GM19438 (cell line): ENCODE measurements at regions not wholly inside any gene's neighbourhood (a gene's known extent, or its start where the extent isn't known, plus 50 kb on each side); places are given as distances from the start of the nearest gene placed in this dataset.

ENCODE experiments used
- ATAC-seq: cut with Tn5 transposase; IDR thresholded peaks from one replicate; pipeline ENCODE4 v1.9.1; 2021; ENCODE audit warnings: low read depth; ENCODE audit not compliant: unreplicated experiment

DNA sequence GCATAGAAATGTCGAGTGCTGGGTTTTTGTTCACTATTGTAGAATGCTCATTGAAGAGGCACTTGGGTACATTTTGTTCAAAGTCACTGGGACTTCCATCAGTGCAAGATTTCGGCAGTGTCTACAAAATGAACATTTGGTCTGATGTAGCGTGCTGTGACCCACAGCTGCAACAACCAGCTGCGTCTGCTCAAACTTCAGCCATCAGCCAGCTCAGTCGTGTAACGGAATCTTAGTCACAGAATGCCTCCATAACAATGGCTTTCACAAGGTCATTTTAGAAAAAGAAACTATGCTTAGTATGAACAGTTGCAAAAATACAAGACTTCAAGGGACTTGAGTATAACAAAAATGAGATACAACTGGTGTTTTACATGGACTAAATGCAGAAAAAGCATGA lies 828.1 kb upstream of the GRAMD2B start:
- ATAC-seq, result no peak

DNA sequence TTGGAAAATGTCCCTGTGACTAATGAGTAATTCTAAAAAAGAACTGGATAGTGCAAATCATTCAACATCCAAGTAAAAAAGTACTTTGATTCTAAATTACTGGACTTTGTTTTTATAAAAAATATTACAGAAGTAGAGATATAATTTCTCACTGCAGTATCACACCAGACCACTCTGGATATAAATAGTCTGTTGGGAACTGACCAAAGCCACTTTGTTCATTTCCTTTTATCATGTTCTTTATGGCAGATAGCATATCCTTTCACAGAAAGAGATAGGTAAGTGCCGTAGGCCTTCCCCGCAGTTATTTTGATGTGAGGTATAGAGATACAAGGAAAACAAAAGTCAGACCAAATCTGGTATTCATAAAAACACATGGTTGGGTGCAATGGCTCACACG lies 827.4 kb upstream of the GRAMD2B start:
- ATAC-seq, result no peak

- ATAC-seq, result no peak
These were observed 825.9 kb upstream of the GRAMD2B start for GRCh38 chr5:125597338-125597737.

DNA sequence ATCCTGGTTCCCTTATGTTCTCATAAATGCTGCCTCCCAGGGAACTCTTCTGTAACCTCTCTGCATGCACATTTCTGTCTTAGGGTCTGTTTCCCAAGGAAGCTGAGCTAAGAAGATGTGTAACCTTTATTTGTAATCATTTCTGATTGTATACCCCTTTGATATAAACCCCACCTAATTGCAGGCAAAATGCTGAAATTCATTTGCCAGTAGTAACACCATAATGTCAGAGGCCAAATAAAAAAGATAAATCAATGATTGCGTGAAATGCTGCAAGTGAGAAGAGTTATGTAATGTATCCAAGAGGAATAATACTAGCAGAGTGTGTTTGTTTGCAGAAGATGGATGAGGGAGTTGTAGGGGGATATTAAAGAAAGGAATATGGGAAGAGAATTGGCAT lies 822.6 kb upstream of the GRAMD2B start:
- no peak for ATAC-seq

GRCh38 chr5:125602184-125602583 lies 821.0 kb upstream of the GRAMD2B start:
- no peak for ATAC-seq

GRCh38 chr5:125603321-125603720 lies 819.9 kb upstream of the GRAMD2B start:
- no peak for ATAC-seq

DNA sequence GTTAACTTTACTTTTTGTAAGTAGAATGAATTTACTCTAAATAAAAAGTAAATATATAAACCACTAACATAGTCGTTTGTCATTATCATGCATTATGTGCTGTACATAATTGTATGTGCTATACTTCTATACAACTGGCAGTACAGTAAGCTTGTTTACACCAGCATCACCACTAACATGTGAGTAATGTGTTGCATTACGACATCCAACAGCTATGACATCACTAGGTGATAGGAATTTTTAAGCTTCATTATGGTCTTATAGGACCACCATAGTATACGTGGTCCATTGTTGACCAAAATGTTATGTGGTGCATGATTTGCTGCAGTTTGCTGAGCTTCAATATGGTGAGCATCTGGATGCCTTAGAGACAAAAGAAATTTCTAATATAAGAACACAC lies 819.1 kb upstream of the GRAMD2B start:
- ATAC-seq, result no peak

DNA sequence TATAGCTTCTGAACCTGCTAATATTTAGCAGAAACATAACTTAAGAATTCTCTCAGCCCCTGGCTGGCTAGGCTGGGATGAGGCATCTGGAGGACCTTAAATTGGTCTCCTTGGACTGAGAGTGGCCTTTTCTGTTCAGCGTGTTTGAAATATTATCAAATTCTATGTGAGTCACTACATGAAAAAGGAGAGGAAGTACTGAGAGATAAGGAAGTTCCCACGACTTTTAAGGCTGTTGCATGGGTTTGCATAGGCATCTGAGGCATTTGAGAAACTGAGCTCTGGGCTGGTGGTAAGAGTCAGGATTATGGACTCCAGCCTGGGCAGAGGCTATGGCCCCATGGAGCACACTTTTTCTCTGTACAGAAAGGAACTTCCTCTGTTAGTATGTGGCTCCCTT lies 816.2 kb upstream of the GRAMD2B start:
- ATAC-seq, result no peak

DNA sequence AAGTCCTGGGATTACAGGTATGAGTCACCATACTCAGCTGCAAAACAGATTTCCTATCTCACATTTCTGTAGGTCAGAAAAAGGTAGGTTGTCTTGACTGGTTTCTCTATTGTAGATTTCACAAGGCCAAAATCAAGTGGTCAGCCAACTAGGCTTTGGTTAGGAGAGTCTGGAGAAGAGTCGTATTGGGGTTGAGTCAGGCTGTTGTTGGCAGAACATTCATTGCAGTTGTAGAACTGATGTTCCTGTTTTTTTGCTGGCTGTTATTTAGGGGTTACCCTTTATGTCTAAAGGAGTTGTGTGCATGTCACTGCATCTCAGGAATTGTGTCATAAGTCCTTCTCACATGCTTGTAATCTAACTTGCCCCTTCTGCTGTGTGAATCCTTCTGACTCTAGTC lies 814.2 kb upstream of the GRAMD2B start:
- ATAC-seq, result no peak

GRCh38 chr5:125610892-125611291 lies 812.3 kb upstream of the GRAMD2B start:
- ATAC-seq, result no peak

- no peak for ATAC-seq
These were observed 811.7 kb upstream of the GRAMD2B start for GRCh38 chr5:125611541-125611940.

DNA sequence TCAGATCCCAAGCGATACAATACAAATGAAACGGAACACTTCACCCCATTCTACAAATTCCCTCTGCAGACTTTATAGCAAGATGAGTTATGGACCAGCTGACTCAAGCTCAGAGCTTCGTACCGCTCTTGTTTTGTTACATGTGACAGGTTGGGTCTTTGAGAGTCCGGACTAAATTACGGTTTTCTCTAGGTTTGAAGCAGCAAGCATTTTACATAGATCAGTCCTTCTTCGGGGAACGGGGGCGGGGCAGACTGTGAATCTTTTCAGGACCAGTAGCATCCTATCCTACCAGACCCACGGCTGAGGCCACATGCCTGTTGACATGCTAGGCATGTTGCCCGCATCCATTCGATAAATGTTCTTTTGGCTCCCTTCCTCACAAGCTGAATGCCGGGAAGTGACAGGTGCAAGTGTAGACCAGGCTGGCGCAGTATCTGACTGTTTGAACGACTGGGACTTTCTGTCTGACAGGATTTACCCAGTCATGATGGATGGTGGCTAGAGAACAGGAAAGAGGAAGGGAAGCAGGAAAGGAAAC lies 811.0 kb upstream of the GRAMD2B start:
- no peak for ATAC-seq

GRCh38 chr5:125612776-125613175 lies 810.4 kb upstream of the GRAMD2B start:
- ATAC-seq, result no peak

DNA sequence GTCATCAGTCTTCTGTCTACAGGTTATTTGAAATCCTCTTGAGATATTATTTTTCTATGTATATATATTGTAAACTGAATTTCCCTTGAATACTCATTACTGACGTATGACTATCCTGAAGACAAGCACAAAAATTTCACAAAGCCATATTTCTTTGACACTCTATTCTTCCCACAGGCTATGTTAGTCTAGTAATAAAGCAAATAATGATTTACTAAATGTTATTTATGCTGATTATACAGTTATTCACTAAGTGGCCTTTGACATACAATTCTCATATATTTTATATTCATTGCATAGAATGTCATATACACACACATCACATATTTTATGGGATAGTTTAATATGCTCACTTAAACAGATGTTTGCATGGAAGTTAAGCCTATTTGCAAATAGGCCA lies 793.0 kb upstream of the GRAMD2B start:
- no peak for ATAC-seq

DNA sequence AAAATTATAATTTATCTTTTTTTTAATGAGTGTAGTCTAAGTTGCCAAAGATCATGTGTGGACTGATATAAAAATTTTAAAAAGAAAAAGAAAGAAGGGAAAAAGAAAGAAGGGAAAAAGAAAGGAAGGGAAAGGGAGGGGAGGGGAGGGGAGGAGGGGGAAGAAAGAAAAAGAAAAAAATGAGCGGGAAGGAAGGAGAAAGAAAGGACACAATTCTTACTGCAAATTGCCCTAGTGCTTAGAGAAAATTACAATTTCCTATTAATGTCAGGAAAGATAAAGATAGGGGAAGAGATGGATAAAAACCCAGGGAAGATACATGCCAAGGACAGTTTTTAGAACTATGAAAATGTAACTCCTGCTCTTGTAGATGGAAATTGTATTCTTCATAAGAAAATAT lies 789.7 kb upstream of the GRAMD2B start:
- ATAC-seq, result no peak

- ATAC-seq, result no peak
These were observed 788.9 kb upstream of the GRAMD2B start for GRCh38 chr5:125634216-125634835.

GRCh38 chr5:125639858-125640257 lies 783.4 kb upstream of the GRAMD2B start:
- ATAC-seq, result no peak

GRCh38 chr5:125652761-125653160 lies 770.4 kb upstream of the GRAMD2B start:
- ATAC-seq, result no peak

GRCh38 chr5:125654392-125654791 lies 768.8 kb upstream of the GRAMD2B start:
- ATAC-seq, result no peak

GRCh38 chr5:125655156-125655555 lies 768.1 kb upstream of the GRAMD2B start:
- ATAC-seq, result no peak

- no peak for ATAC-seq
These were observed 765.3 kb upstream of the GRAMD2B start for GRCh38 chr5:125657936-125658335.

DNA sequence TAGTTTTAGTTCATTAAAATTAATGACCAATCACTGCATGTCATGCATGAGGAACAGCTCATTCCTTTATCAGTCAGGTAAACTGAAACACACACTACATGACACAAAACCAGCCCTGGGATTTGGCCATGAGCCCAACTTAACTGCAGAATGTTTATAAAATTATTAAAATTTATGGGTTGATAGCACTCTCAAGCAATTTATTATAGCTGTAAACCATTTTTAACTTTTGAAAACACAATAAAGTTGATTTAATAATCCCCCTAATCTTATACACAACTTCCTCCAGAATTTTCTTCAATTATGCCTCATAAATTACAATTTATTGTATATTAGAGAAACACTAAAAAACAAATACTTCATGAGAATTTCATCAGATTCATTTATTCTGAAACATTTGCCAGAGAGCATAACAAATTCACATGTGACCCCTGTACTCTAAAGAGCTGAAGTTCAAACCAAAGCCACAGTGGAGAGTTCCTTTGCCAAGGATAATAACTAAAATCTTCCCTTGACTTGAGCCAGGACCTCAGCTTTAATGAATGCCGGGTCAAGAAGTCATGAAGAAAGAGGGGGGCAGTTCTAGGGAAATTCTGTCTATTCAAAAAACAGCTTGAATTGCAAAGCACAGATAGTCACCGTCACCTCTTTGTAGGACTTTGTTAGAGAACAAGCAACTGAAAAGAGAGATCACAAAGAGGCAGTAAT lies 763.7 kb upstream of the GRAMD2B start:
- ATAC-seq, result no peak
